GM12878 (cell line): ENCODE measurements at regions not wholly inside any gene's neighbourhood (a gene's known extent, or its start where the extent isn't known, plus 50 kb on each side); places are given as distances from the start of the nearest gene placed in this dataset.

ENCODE experiments used
- BCL3 ChIP-seq: IDR thresholded peaks from 2 replicates; pipeline ENCODE4 v1.6.1; 2011; ENCODE audit warnings: borderline replicate concordance, low read depth, mild to moderate bottlenecking, moderate library complexity, low read length; ENCODE audit not compliant: insufficient read depth, poor library complexity, severe bottlenecking
- BCLAF1 ChIP-seq: fragments of 450-650 bp; IDR thresholded peaks from 2 replicates; pipeline ENCODE4 v1.6.1; 2017; ENCODE audit warnings: antibody characterized with exemption, mild to moderate bottlenecking, moderate library complexity
- CTCF ChIP-seq, 3 experiments: IDR thresholded peaks in 2 of 3; conservative IDR thresholded peaks in 1 of 3; 2 replicates each; pipeline ENCODE4 v1.5.1; 2011; ENCODE audit warnings: low read depth in 3 of 3, low read length in 3 of 3, mild to moderate bottlenecking in 3 of 3, control low read depth in 2 of 3, moderate library complexity in 2 of 3, inconsistent platforms in 1 of 3, mixed read lengths in 1 of 3; ENCODE audit not compliant: control insufficient read depth in 2 of 3, insufficient read depth in 1 of 3; ENCODE audit errors: extremely low read depth in 1 of 3
- EZH2 ChIP-seq: IDR thresholded peaks from 2 replicates; pipeline ENCODE4 v1.6.1; 2012; ENCODE audit warnings: low read depth, mild to moderate bottlenecking, control low read depth, inconsistent platforms, low read length, borderline replicate concordance; ENCODE audit not compliant: control insufficient read depth
- GABPA ChIP-seq: IDR thresholded peaks from 2 replicates; pipeline ENCODE4 v1.6.1; 2014; ENCODE audit warnings: antibody characterized with exemption, low read depth, mild to moderate bottlenecking, inconsistent platforms
- HDAC6 ChIP-seq: fragments of 200-600 bp; sonication (generic); IDR thresholded peaks from one replicate; pipeline ENCODE4 v1.8.0; 2017; ENCODE audit warnings: antibody characterized with exemption; ENCODE audit not compliant: unreplicated experiment
- JUND ChIP-seq: IDR thresholded peaks from 2 replicates; pipeline ENCODE4 v1.6.1; 2012; ENCODE audit warnings: low read depth, mild to moderate bottlenecking, low read length, improper control_type of control experiment, moderate library complexity
- MEF2A ChIP-seq: IDR thresholded peaks from 2 replicates; pipeline ENCODE4 v1.6.1; 2011; ENCODE audit warnings: low read depth, mild to moderate bottlenecking, low read length, moderate library complexity; ENCODE audit not compliant: insufficient read depth
- NBN ChIP-seq: fragments of 450-650 bp; IDR thresholded peaks from 2 replicates; pipeline ENCODE4 v1.6.1; 2016
- POLR2A ChIP-seq: IDR thresholded peaks from 2 replicates; pipeline ENCODE4 v1.6.1; 2011; ENCODE audit warnings: low read depth, mild to moderate bottlenecking, low read length
- RAD21 ChIP-seq: IDR thresholded peaks from 2 replicates; pipeline ENCODE4 v1.6.1; 2011; ENCODE audit warnings: mild to moderate bottlenecking, low read depth, low read length, moderate library complexity; ENCODE audit not compliant: insufficient read depth
- SRF ChIP-seq, 2 experiments: IDR thresholded peaks; 2 replicates each; pipeline ENCODE4 v1.6.1; 2011; ENCODE audit warnings: low read depth in 2 of 2, low read length in 2 of 2, mild to moderate bottlenecking in 1 of 2, moderate library complexity in 1 of 2
- TCF12 ChIP-seq: IDR thresholded peaks from 2 replicates; pipeline ENCODE4 v1.6.1; 2011; ENCODE audit warnings: low read depth, mild to moderate bottlenecking, low read length
- USF2 ChIP-seq: IDR thresholded peaks from 2 replicates; pipeline ENCODE4 v1.6.1; 2011; ENCODE audit warnings: low read depth, low read length, improper control_type of control experiment, borderline replicate concordance

- TF ChIP-seq JUND (no peak), CTCF (IDR thresholded peaks at IDR 0.05 in 2 of 3, conservative IDR thresholded peaks at IDR 0.05 in 1 of 3; ENCODE audit: control insufficient read depth in 2 of 3, extremely low read depth in 1 of 3, insufficient read depth in 1 of 3, low read depth in 3 of 3, low read length in 3 of 3) (peak; percentile 79 to 83 (median 82)), SRF (IDR thresholded peaks at IDR 0.05; ENCODE audit: low read depth in 2 of 2, low read length in 2 of 2) (no peak), POLR2A (no peak), RAD21 (peak; percentile 82), EZH2 (no peak), MEF2A (no peak), GABPA (no peak), USF2 (no peak), NBN (no peak), BCLAF1 (no peak), TCF12 (no peak), HDAC6 (no peak), BCL3 (no peak)
Measured at GRCh38 chr9:108761655-108762347, 94.0 kb downstream of the ACTL7B start.
